OCI-LY1 (cell line): ENCODE measurements at regions not wholly inside any gene's neighbourhood (a gene's known extent, or its start where the extent isn't known, plus 50 kb on each side); places are given as distances from the start of the nearest gene placed in this dataset.

Experiments
- EZH2 ChIP-seq: fragments of 200-600 bp; sonication (generic), shearing (Covaris generic); IDR thresholded peaks from 2 replicates; pipeline ENCODE4 v1.8.0; 2017; ENCODE audit warnings: borderline replicate concordance, mixed run types, mild to moderate bottlenecking, antibody characterized with exemption, low read length, moderate library complexity, mixed read lengths
- TF ChIP-seq, protein P1 (sequence below): fragments of 200-600 bp; sonication (generic), shearing (Covaris generic); IDR thresholded peaks from 2 replicates; pipeline ENCODE4 v1.5.1; 2017; ENCODE audit warnings: mild to moderate bottlenecking, antibody characterized with exemption, low read length, moderate library complexity, mixed read lengths

DNA sequence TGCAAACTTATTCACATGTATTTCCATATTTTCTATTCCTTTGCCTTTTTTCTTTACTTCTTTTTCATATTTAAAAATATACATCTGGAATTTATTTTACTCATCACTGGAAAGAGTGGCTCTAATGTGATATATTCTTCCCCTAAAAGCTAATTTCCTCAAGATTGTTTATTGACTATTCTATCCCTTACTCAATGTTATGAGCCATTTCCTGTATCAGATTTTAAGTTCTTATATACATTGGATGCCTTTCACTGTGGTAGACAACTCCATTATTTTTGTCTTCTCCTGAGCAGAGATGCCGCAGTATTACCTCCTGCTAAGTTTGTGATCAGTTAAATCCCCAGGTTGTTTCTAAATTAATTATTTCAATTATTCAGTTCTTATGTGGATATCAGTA, 418.4 kb upstream of the JAG1 start:
- TF ChIP-seq, protein P1, sequence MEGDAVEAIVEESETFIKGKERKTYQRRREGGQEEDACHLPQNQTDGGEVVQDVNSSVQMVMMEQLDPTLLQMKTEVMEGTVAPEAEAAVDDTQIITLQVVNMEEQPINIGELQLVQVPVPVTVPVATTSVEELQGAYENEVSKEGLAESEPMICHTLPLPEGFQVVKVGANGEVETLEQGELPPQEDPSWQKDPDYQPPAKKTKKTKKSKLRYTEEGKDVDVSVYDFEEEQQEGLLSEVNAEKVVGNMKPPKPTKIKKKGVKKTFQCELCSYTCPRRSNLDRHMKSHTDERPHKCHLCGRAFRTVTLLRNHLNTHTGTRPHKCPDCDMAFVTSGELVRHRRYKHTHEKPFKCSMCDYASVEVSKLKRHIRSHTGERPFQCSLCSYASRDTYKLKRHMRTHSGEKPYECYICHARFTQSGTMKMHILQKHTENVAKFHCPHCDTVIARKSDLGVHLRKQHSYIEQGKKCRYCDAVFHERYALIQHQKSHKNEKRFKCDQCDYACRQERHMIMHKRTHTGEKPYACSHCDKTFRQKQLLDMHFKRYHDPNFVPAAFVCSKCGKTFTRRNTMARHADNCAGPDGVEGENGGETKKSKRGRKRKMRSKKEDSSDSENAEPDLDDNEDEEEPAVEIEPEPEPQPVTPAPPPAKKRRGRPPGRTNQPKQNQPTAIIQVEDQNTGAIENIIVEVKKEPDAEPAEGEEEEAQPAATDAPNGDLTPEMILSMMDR, result no peak
- TF ChIP-seq EZH2, result no peak
